ENCODE measurements at regions not wholly inside any gene's neighbourhood (a gene's known extent, or its start where the extent isn't known, plus 50 kb on each side); places are given as distances from the start of the nearest gene placed in this dataset.

DNA sequence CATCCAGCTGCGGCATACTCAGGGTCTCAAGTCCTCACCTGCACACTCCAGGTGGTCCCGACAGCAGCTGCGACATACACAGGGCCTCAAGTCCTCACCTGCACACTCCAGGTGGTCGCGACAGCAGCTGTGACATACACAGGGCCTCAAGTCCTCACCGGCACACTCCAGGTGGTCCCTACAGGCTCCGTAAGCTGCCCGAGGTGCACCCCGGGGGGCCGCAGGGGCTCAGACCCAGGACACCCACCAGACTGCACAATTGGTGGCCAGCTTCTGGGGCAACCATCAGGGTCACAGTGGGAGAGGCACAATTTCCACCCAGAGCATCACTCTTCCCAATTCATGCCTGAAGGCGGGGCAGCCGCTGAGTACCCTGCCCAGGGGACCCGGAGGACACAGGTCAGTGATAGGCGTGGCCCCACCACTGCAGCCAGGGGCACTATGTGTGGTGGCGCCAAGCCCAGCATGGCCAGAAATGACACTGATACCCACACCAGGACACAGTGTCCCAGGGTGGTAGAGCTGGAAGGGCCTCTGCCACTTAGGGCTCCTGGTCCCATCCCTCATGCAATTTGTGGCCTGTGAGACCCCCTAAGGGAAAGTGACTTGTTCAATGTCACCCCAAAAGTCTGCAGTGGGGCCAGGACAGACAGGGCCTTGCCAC lies 57.5 kb upstream of the ZNF469 start:
- no peak for TF ChIP-seq EZH2 (IDR thresholded peaks at IDR 0.05; ENCODE audit: borderline replicate concordance, low read depth, low read length, poor library complexity, severe bottlenecking)
- TF ChIP-seq CTCF (conservative IDR thresholded peaks at IDR 0.05; ENCODE audit: low read depth, low read length) = no peak

Measured in A673 (cell line).